HG02970 (cell line): ENCODE measurements at regions not wholly inside any gene's neighbourhood (a gene's known extent, or its start where the extent isn't known, plus 50 kb on each side); places are given as distances from the start of the nearest gene placed in this dataset.
"Not testable (repeated sequence)": the region's sequence is repeated elsewhere in the genome, so short reads cannot be mapped to it uniquely, and the experiment has no call there.

ENCODE experiments used
- ATAC-seq: cut with Tn5 transposase; IDR thresholded peaks from one replicate; pipeline ENCODE4 v1.9.1; 2021; ENCODE audit warnings: mild to moderate bottlenecking, moderate library complexity, moderate number of reproducible peaks; ENCODE audit not compliant: unreplicated experiment, low FRiP score

DNA sequence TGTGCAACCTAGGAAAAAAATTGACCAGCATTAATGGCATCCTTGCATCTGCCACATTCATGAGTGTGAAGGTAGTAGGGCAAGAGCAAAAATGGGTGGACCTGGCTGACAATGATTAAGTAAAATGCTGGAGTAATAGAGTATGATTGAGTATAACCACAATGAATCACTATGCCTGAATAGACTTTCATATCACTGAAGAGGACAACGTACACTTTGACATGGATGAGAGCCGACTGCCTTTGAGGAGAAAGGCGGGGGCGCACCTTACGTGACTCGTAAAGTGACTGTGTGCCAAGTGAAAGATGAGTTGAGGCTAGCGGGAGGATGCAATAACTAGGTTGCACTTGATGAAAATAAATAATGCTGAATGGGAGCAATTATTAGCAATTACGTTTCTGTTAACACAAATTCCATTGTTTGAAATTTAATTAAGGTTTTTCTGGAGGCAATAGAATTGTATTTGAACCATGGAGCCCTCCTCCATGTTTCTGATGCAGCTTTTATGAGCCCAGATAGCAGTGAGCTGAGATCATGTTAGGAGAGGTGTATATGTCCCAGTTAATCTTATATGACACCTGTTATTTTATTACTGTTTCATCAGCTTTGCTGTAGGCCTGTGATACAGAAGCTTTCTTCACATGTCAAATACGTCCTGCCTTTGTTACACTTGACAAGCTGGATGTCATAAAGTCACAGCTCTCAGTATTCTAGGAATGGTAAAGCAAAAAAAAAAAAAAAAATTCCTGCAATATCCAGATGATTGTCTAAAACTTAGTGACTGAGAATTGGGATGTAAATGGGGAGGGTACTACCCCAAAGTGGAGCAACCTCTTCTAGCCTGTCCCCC is 596.5 kb downstream of the NXPH1 start:
- no peak for ATAC-seq

DNA sequence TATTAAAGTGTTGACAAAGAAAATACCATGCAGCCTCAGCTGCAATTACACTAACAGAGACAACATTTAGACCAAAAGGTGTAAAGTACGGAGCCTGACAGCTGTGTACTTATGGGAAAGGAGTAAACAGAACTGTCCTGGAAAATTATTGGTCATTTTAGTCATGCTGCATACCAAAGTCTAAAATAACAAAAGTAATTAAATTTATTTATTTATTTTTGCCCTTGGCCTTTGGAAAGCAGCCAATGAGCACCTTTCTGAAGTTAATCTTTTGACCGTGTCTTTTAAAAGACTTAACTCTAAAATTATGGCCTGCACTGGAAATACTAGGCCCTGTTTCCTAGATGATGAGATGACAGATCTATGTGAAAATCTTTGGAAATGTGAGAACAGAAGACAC is 597.6 kb downstream of the NXPH1 start:
- ATAC-seq = no peak

GRCh38 chr7:9031386-9031785 is 598.0 kb downstream of the NXPH1 start:
- no peak for ATAC-seq

DNA sequence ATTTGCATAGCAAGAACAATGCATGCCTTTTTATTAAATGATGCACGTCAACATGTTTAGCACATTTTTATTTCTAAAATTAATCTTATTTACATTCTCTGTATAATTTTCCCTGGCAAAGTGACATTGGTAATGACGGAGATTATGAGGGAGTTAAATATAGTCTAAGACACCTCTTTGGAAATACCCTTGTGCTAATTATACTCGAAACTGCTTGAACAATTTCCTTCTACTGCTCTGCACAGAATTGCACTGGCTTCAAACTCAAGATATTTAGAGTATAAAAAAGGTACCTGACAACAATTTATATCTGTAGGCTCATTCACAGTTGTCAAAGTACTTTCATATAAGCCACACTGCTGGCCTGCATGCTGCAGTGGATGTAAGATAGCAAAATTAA is 602.7 kb downstream of the NXPH1 start:
- ATAC-seq = no peak

DNA sequence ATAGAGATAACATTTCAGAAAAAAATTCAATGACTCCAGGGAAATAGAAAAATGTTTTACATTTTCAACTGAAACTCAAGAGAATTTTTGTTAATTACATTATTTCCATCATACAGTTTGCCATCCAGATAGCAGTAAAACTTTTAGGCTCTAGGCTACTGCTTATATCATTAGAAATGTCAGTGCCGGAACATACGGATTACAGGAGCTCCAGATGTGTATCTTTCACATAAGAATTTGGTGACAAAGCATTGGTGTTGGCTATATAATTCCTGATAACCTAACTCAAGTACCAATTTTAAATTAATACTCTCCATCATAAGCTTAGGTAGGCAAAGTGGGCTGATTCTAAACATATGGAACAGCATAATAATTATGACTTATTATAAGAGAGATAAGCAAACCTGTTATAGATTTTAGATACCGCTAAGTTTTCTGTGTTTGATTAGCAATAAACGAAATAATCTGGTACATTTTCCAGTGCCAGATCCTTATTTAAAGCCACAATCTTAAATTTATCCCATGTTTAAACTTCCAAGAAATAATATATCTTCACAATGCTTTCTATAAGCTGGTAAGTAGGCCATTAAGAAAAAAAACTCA is 637.9 kb downstream of the NXPH1 start:
- no peak for ATAC-seq

DNA sequence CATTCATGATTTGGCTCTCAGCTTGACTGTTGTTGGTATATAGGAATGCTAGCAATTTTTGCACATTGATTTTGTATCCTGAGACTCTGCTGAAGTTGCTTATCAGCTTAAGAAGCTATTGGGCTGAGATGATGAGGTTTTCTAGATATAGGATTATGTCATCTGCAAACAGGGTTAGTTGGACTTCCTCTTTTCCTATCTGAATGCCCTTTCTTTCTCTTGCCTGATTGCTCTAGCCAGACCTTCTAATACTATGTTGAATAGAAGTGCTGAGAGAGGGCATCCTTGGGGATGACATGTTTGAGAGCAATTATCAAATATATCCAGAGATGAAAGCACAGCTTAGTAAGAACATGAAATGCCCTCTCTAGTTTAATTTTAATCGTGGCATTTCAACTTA is 642.4 kb downstream of the NXPH1 start:
- ATAC-seq = not testable (repeated sequence)

DNA sequence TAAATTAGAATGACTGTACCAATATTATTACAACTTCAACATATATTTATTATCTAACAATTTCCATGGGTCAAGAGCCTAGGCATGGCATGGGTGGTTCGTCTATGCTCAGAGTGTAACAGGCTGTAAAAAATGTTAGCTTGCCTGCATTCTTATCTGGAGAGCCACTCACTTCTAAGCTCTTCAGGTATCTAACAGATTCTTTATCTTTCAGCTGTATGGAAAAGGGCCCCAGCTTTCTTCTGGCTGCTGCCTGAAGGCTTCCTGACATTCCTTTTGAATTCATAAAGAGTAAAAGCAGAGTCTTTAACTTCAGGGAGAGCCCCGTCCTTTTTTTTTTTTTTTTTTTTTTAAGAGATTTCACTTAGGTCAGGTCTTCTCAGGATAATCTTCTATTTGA is 648.8 kb downstream of the NXPH1 start:
- ATAC-seq = no peak

GRCh38 chr7:9083837-9084236 is 650.4 kb downstream of the NXPH1 start:
- ATAC-seq = no peak

- no peak for ATAC-seq
Measured at GRCh38 chr7:9091282-9091681, 657.9 kb downstream of the NXPH1 start.

GRCh38 chr7:9097565-9098060 is 664.2 kb downstream of the NXPH1 start:
- no peak for ATAC-seq

DNA sequence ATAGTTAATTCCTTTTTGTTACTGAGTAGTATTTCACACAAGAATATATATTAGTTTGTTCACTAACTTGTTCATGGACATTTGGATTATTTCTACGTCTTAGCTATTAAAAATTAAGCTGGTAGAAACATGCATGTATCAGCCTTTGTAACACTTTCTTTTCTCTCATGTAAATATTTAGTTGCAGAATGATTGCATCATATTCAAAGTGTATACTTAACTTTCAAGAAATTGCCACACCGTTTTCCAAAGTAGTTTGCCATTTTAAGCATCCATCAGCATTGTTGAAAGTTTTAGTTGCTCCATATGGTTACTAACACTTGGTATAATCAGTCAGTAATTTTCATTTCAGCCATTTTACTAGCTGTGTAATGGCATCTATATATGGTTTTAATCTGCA is 666.9 kb downstream of the NXPH1 start:
- ATAC-seq = no peak

- no peak for ATAC-seq
Measured at GRCh38 chr7:9102846-9103245, 669.4 kb downstream of the NXPH1 start.

- no peak for ATAC-seq
Measured at GRCh38 chr7:9106747-9107146, 673.3 kb downstream of the NXPH1 start.

GRCh38 chr7:9120331-9120730 is 686.9 kb downstream of the NXPH1 start:
- no peak for ATAC-seq

- no peak for ATAC-seq
Measured at GRCh38 chr7:9124320-9124719, 690.9 kb downstream of the NXPH1 start.

GRCh38 chr7:9125246-9125645 is 691.8 kb downstream of the NXPH1 start:
- ATAC-seq = no peak

- no peak for ATAC-seq
Measured at GRCh38 chr7:9127901-9128300, 694.5 kb downstream of the NXPH1 start.

GRCh38 chr7:9148687-9149086 is 715.3 kb downstream of the NXPH1 start:
- ATAC-seq = no peak

DNA sequence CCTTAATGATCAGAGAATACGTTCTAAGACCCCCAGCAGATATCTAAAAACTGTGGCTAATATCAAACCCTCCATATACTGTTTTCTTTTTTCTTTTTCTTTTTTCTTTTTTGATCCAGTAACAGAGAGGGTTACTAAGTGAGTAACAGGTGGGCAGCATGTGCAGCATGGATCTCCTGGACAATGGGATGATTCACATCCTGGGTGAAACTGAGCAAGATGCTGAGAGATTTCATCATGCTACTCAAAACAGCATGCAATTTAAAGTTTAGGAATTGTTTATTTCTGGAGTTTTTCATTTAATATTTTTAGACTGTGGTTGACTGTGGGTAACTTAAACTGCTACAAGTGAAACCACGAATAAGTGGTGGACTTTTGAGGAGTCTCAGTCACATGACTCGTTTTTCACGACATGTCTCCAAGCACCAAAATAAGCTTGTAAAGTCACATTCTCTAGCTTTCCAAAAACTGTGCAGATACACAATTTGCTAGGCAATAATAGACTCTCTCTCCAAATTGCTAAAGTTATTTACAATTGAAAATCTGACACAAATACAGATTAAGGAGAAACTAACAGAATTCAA is 716.2 kb downstream of the NXPH1 start:
- no peak for ATAC-seq

GRCh38 chr7:9163691-9164090 is 730.3 kb downstream of the NXPH1 start:
- not testable (repeated sequence) for ATAC-seq

DNA sequence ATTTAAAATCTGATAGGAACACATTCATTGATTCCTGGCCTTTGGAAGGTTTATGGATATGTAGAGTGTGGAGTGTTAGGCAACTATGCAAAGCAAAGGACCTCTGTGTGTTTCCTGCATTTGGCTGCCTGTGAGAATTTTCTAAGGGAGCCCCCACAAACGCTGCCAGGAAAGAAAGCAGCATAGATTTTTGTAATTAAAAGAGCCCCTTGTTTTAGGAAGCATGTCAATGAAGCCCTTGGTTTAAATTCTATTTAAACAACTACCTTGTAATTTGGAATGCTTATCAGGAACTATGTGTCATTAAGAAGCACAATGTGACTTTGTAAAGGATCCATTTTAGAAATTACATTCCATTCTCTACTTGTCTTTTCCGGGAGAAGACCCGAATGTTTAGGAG is 742.5 kb downstream of the NXPH1 start:
- no peak for ATAC-seq

DNA sequence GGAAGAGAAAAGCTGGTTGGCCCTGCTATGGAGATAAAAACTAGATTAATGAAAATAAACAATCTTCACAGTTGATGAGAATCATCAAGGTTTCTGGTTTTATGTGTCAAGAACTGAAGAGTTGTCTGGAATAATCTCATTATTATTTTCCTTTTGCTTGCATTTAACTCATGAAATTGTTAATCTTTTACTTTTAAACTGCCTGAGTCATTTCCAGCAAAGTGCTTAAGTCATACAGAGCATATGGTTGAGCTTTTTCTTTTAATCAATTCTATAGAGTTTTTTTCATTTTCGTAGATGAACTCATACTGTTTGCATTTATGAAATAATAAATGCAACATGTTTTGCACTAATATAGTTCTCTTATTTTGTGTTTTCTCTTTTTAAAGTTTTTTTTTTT is 747.9 kb downstream of the NXPH1 start:
- no peak for ATAC-seq
